Esophagus squamous epithelium (tissue), 4 donors: ENCODE measurements at regions not wholly inside any gene's neighbourhood (a gene's known extent, or its start where the extent isn't known, plus 50 kb on each side); places are given as distances from the start of the nearest gene placed in this dataset.

Experiments
- CTCF ChIP-seq, 6 experiments: fragments of 450-650 bp in 4 of 6; fragments of 200-600 bp in 2 of 6; sonication (generic) in 2 of 6; IDR thresholded peaks; one replicate each; pipeline ENCODE4 v1.5.1; 2016 to 2019; ENCODE audit warnings: antibody characterized with exemption in 6 of 6, mild to moderate bottlenecking in 4 of 6, moderate library complexity in 4 of 6
- POLR2A ChIP-seq, 4 donors: fragments of 450-650 bp; IDR thresholded peaks; one replicate each; pipeline ENCODE4 v1.6.1; 2017; ENCODE audit warnings: antibody characterized with exemption in 4 of 4, mild to moderate bottlenecking in 4 of 4, moderate library complexity in 3 of 4

GRCh38 chr16:85498607-85499006, 114.5 kb upstream of the GSE1 start:
- TF ChIP-seq CTCF (IDR thresholded peaks at IDR 0.05) = no peak
- no peak for TF ChIP-seq POLR2A (IDR thresholded peaks at IDR 0.05)
